ENCODE measurements at regions not wholly inside any gene's neighbourhood (a gene's known extent, or its start where the extent isn't known, plus 50 kb on each side); places are given as distances from the start of the nearest gene placed in this dataset.
"Not testable (repeated sequence)": the region's sequence is repeated elsewhere in the genome, so short reads cannot be mapped to it uniquely, and the experiment has no call there.

DNA sequence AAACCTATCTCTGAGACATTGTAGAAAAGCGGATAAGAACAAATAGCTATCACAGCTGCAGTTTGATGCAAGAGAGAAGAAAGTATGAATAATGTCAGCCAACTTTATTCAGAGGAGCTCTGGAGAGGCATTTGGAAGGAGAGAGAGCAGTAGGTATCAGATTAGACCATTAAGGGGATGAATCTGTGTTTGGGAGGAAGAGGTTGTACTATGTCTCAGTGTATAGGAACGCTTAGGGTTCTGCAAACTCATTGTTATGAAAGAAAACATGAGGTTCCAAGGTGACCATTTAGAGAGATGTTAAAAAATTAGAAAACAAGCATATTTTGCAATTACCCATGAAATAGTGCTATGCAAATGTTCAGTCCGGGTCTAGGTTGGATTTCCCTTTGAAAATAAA lies 207.5 kb upstream of the GNAI1 start:
- Histone ChIP-seq H3K4me3 (ENCODE audit: low read length) (no peak overlapping the region), H3K9me3 (ENCODE audit: control insufficient read depth, insufficient read depth, low read length) (no peaks in the 10 kb centered on the region), H3K27ac (ENCODE audit: low read length) (no peak overlapping the region), H3K4me1 (ENCODE audit: control insufficient read depth, insufficient read depth, low read length) (no peaks in the 10 kb centered on the region), H3K27me3 (ENCODE audit: control insufficient read depth, insufficient read depth, low read length) (no peaks in the 10 kb centered on the region), H3K36me3 (ENCODE audit: control insufficient read depth, insufficient read depth, low read length) (no peaks in the 10 kb centered on the region)
- no CpG with 5 or more reads among the region's 3 CpGs for WGBS (ENCODE audit: insufficient coverage, insufficient read length)
- no peak for DNase-seq (ENCODE audit: low read depth, low spot score)

DNA sequence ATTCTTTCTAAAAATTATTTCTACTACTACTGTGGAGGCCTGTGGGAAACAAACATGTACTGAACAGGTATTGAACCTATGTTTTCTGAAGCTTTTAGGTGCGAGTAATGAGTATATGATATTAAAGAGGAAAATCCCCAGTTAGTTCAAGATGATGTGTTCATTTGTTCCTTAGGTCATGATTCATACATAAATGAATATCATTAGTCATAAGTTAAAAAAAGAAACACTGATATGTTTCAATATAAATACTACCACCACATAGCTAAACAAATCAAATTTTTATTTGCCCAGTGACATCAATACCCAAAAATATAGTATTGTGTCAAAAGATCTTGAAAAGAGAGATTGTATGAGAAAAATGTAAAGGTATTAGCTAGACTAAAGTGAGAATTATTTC lies 210.7 kb upstream of the GNAI1 start:
- no peak for DNase-seq (ENCODE audit: low read depth, low spot score)
- no CpG with 5 or more reads among the region's 1 CpG for WGBS (ENCODE audit: insufficient coverage, insufficient read length)

DNA sequence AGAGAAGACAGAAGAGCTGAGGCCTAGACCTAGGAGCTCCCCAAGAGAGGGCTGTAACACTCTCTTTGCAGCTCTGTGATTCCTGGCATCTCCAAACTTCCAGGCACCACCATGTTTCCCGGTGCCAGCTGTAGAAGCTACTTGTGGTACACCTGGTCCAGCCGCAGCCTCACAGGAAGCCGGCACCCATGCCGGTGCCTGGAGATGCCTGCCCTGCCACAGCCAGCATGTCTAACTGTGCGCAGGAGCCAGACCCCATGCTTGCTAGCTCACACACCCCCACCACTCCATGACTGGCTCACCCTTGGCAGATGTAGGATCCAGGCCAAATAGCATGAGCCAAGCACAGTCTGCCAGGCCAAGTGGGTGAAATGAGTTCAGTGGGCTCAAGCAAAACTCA lies 211.7 kb upstream of the GNAI1 start:
- H3K36me3 ChIP-seq (ENCODE audit: control insufficient read depth, insufficient read depth, low read length): no peaks in the 10 kb centered on the region
- H3K27ac ChIP-seq (ENCODE audit: low read length): no peak overlapping the region
- WGBS (ENCODE audit: insufficient coverage, insufficient read length): no CpG with 5 or more reads among the region's 5 CpGs
- no peak for DNase-seq (ENCODE audit: low read depth, low spot score)
- no peaks in the 10 kb centered on the region for H3K9me3 ChIP-seq (ENCODE audit: control insufficient read depth, insufficient read depth, low read length)
- H3K27me3 ChIP-seq (ENCODE audit: control insufficient read depth, insufficient read depth, low read length): no peaks in the 10 kb centered on the region
- no peak overlapping the region for H3K4me3 ChIP-seq (ENCODE audit: low read length)
- no peaks in the 10 kb centered on the region for H3K4me1 ChIP-seq (ENCODE audit: control insufficient read depth, insufficient read depth, low read length)

More for the DNA sequence above, 210.7 kb upstream of the GNAI1 start:
- Histone ChIP-seq H3K36me3 (ENCODE audit: control insufficient read depth, insufficient read depth, low read length) (no peaks in the 10 kb centered on the region), H3K4me1 (ENCODE audit: control insufficient read depth, insufficient read depth, low read length) (no peaks in the 10 kb centered on the region), H3K9me3 (ENCODE audit: control insufficient read depth, insufficient read depth, low read length) (no peaks in the 10 kb centered on the region), H3K27ac (ENCODE audit: low read length) (no peak overlapping the region), H3K27me3 (ENCODE audit: control insufficient read depth, insufficient read depth, low read length) (no peaks in the 10 kb centered on the region), H3K4me3 (ENCODE audit: low read length) (no peak overlapping the region)

DNA sequence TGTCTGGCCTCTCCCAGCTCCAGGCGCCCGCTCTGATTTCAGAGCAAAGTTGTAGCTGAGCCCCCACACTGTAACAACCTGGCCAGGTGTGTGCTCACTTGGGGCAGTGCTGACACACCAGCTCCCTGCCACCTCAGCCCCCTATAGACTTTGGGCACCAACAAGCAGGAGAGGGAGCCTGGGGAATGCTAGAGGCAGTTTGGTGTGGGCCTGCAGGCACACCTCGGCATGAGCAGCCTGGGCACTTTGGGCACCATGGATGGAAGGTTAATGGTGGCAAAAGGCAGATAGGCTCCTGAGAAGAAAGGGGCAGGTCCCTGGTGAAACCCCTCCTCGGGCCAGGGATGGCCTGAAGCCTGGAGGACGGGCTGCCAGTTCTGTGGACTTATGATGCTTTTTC lies 212.7 kb upstream of the GNAI1 start:
- WGBS (ENCODE audit: insufficient coverage, insufficient read length): no CpG with 5 or more reads among the region's 5 CpGs
- DNase-seq (ENCODE audit: low read depth, low spot score): no peak
- Histone ChIP-seq H3K27me3 (ENCODE audit: control insufficient read depth, insufficient read depth, low read length) (no peaks in the 10 kb centered on the region), H3K4me3 (ENCODE audit: low read length) (no peak overlapping the region), H3K9me3 (ENCODE audit: control insufficient read depth, insufficient read depth, low read length) (no peaks in the 10 kb centered on the region), H3K4me1 (ENCODE audit: control insufficient read depth, insufficient read depth, low read length) (no peaks in the 10 kb centered on the region), H3K27ac (ENCODE audit: low read length) (no peak overlapping the region), H3K36me3 (ENCODE audit: control insufficient read depth, insufficient read depth, low read length) (no peaks in the 10 kb centered on the region)

DNA sequence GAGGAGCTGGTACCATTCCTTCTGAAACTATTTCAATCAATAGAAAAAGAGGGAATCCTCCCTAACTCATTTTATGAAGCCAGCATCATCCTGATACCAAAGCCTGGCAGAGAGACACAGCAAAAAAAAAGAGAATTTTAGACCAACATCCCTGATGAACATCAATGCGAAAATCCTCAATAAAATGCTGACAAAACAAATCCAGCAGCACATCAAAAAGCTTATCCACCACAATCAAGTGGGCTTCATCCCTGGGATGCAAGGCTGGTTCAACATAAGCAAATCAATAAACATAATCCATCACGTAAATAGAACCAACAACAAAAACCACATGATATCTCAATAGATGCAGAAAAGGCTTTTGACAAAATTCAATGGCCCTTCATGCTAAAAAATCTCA lies 216.0 kb upstream of the GNAI1 start:
- not testable (repeated sequence) for H3K4me1 ChIP-seq (ENCODE audit: control insufficient read depth, insufficient read depth, low read length); H3K9me3 ChIP-seq (ENCODE audit: control insufficient read depth, insufficient read depth, low read length); DNase-seq (ENCODE audit: low read depth, low spot score); H3K27me3 ChIP-seq (ENCODE audit: control insufficient read depth, insufficient read depth, low read length); H3K4me3 ChIP-seq (ENCODE audit: low read length); H3K36me3 ChIP-seq (ENCODE audit: control insufficient read depth, insufficient read depth, low read length); H3K27ac ChIP-seq (ENCODE audit: low read length)
- WGBS (ENCODE audit: insufficient coverage, insufficient read length): no CpG with 5 or more reads among the region's 2 CpGs

DNA sequence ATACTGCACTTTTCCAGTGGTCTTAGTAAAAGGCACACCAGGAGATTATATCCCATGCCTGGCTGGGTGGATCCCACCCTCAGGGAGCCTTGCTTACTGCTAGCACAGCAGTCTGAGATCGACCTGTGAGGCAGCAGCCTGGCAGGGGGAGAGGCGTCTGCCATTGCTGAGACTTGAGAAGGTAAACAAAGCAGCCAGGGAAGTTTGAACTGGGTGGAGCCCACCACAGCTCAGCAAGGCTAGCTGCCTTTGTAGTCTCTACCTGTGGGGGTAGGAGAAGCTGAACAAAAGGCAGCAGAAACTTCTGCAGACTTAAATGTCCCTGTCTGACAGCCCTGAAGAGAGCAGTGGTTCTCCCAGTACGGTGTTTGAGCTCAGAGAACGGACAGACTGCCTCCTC lies 219.3 kb upstream of the GNAI1 start:
- H3K27ac ChIP-seq (ENCODE audit: low read length); H3K4me3 ChIP-seq (ENCODE audit: low read length); H3K36me3 ChIP-seq (ENCODE audit: control insufficient read depth, insufficient read depth, low read length); H3K9me3 ChIP-seq (ENCODE audit: control insufficient read depth, insufficient read depth, low read length); H3K27me3 ChIP-seq (ENCODE audit: control insufficient read depth, insufficient read depth, low read length); DNase-seq (ENCODE audit: low read depth, low spot score); H3K4me1 ChIP-seq (ENCODE audit: control insufficient read depth, insufficient read depth, low read length): not testable (repeated sequence)
- WGBS (ENCODE audit: insufficient coverage, insufficient read length): no CpG with 5 or more reads among the region's 4 CpGs

DNA sequence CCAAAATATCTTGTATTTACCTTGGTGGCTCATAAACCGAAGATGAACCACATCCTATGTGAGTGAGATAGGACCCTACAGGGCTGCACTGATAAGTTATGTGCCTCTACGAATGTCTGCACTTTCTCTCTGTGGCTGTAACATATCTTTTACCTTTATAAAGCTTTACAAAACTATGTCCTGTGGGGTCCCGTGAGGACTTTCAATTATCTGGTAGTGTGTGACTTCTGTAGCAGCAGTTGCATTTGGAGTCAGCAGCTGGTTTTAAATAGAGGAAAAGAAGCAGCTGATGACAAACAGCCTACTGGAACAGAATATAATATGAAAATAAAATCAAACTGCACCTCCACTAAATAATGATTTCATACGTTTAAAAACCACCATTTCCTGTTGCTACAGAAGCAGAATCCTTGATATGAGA lies 222.4 kb upstream of the GNAI1 start:
- no peaks in the 10 kb centered on the region for H3K4me1 ChIP-seq (ENCODE audit: control insufficient read depth, insufficient read depth, low read length)
- H3K9me3 ChIP-seq (ENCODE audit: control insufficient read depth, insufficient read depth, low read length): no peaks in the 10 kb centered on the region
- H3K36me3 ChIP-seq (ENCODE audit: control insufficient read depth, insufficient read depth, low read length): no peaks in the 10 kb centered on the region
- no peak for DNase-seq (ENCODE audit: low read depth, low spot score)
- whole genome bisulfite sequencing (ENCODE audit: insufficient coverage, insufficient read length): no CpG with 5 or more reads among the region's 4 CpGs
- H3K4me3 ChIP-seq (ENCODE audit: low read length): no peak overlapping the region
- no peak overlapping the region for H3K27ac ChIP-seq (ENCODE audit: low read length)
- H3K27me3 ChIP-seq (ENCODE audit: control insufficient read depth, insufficient read depth, low read length): no peaks in the 10 kb centered on the region

DNA sequence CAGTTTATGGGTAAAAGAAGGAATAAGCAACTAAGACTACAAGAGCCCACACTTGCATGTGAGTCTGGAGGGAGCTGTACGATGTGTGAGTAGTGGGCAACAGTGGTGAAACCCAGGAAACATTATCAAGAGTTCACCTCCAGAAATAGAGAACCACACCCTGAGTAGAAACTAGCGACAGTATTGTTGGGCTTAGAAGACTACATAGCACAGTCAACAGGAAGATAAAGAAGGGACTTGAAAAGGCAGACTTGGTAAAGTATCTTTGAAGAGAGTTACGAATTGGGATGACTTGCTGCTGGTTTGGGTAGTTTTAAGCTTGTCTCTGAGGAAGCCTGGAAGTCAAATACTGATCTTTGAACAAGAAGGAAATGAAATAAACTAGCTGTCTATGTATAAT lies 223.2 kb upstream of the GNAI1 start:
- Histone ChIP-seq H3K4me3 (ENCODE audit: low read length) (no peak overlapping the region), H3K27ac (ENCODE audit: low read length) (no peak overlapping the region), H3K9me3 (ENCODE audit: control insufficient read depth, insufficient read depth, low read length) (no peaks in the 10 kb centered on the region), H3K27me3 (ENCODE audit: control insufficient read depth, insufficient read depth, low read length) (no peaks in the 10 kb centered on the region), H3K36me3 (ENCODE audit: control insufficient read depth, insufficient read depth, low read length) (no peaks in the 10 kb centered on the region), H3K4me1 (ENCODE audit: control insufficient read depth, insufficient read depth, low read length) (no peaks in the 10 kb centered on the region)
- no CpG with 5 or more reads among the region's 3 CpGs for WGBS (ENCODE audit: insufficient coverage, insufficient read length)
- DNase-seq (ENCODE audit: low read depth, low spot score): no peak

DNA sequence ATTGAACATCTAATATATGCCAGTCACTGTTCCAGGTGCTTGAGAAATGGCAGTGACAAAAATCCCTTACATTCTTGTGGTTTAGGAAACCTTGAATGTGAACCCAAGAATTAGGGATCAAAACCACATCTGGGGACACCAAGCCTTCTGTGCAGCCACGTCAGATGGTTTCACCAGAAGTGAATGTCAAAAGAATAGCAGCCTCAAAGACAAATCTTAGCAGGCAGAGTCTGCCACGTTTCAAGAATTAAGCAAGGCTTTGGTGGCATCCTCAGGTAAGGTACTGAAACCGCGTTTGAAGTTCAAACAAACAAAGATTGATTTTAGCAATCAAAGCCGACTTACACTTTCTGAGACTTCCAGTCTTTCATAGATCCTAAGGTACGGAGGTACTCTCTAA lies 225.5 kb upstream of the GNAI1 start:
- Histone ChIP-seq H3K9me3 (ENCODE audit: control insufficient read depth, insufficient read depth, low read length) (no peaks in the 10 kb centered on the region), H3K4me1 (ENCODE audit: control insufficient read depth, insufficient read depth, low read length) (no peaks in the 10 kb centered on the region), H3K27ac (ENCODE audit: low read length) (no peak overlapping the region), H3K36me3 (ENCODE audit: control insufficient read depth, insufficient read depth, low read length) (no peaks in the 10 kb centered on the region), H3K4me3 (ENCODE audit: low read length) (no peak overlapping the region), H3K27me3 (ENCODE audit: control insufficient read depth, insufficient read depth, low read length) (no peaks in the 10 kb centered on the region)
- DNase-seq (ENCODE audit: low read depth, low spot score): no peak
- no CpG with 5 or more reads among the region's 6 CpGs for WGBS (ENCODE audit: insufficient coverage, insufficient read length)

DNA sequence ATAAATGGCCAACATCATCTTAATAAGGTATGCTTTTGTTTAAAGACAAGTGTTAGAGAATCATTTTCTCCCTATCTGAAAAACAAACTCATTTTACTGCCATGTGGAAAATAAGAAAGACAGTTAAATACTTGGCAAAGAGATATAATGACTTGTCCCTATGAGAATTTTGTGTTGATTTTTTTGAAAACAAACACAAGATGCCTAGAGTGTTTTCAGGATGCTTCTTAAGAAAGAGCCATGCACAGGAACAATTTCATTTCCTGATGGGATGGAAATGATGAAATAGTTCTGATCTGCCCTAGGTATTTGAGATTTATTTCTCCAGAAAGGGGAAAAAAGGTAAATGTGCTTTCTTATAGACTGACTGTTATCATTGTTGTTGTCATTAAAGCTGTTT lies 237.5 kb upstream of the GNAI1 start:
- no peaks in the 10 kb centered on the region for H3K27me3 ChIP-seq (ENCODE audit: control insufficient read depth, insufficient read depth, low read length)
- no peaks in the 10 kb centered on the region for H3K4me1 ChIP-seq (ENCODE audit: control insufficient read depth, insufficient read depth, low read length)
- H3K36me3 ChIP-seq (ENCODE audit: control insufficient read depth, insufficient read depth, low read length): no peaks in the 10 kb centered on the region
- no peak overlapping the region for H3K4me3 ChIP-seq (ENCODE audit: low read length)
- H3K9me3 ChIP-seq (ENCODE audit: control insufficient read depth, insufficient read depth, low read length): no peaks in the 10 kb centered on the region
- H3K27ac ChIP-seq (ENCODE audit: low read length): no peak overlapping the region
- DNase-seq (ENCODE audit: low read depth, low spot score): no peak

DNA sequence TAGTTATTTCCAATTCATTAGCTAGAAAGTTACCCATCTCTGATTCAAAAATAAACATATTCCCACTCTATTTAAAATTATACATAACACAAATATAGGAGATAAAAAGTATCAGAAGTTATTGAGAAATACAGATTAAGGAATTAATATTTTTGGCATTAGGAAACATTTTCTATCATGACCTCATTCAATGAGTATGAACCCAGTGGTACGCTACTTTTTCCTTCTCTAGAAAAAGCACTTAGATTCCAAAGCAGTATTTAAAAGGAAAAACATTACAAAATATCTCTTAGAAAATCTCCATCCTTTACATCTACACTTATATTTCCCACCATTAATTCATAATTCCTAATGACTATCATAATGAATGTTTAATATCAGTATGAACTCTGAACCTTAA lies 240.6 kb upstream of the GNAI1 start:
- no peak overlapping the region for H3K4me3 ChIP-seq (ENCODE audit: low read length)
- no CpG with 5 or more reads among the region's 1 CpG for WGBS (ENCODE audit: insufficient coverage, insufficient read length)
- no peak overlapping the region for H3K27ac ChIP-seq (ENCODE audit: low read length)
- H3K4me1 ChIP-seq (ENCODE audit: control insufficient read depth, insufficient read depth, low read length): no peaks in the 10 kb centered on the region
- DNase-seq (ENCODE audit: low read depth, low spot score): no peak
- H3K36me3 ChIP-seq (ENCODE audit: control insufficient read depth, insufficient read depth, low read length): no peaks in the 10 kb centered on the region
- no peaks in the 10 kb centered on the region for H3K9me3 ChIP-seq (ENCODE audit: control insufficient read depth, insufficient read depth, low read length)
- no peaks in the 10 kb centered on the region for H3K27me3 ChIP-seq (ENCODE audit: control insufficient read depth, insufficient read depth, low read length)

All from iPS DF 6.9 (cell line).